ENCODE measurements at regions not wholly inside any gene's neighbourhood (a gene's known extent, or its start where the extent isn't known, plus 50 kb on each side); places are given as distances from the start of the nearest gene placed in this dataset.

GRCh38 chr9:12461763-12462460 is 231.3 kb upstream of the TYRP1 start:
- TF ChIP-seq ZNF274 (IDR thresholded peaks at IDR 0.05; ENCODE audit: low read depth, low read length) (no peak), YY1 (IDR thresholded peaks at IDR 0.05; ENCODE audit: insufficient read depth, insufficient read length) (no peak), SUZ12 (IDR thresholded peaks at IDR 0.05; ENCODE audit: extremely low read depth, insufficient read depth, insufficient read length) (no peak)
